ENCODE measurements at regions not wholly inside any gene's neighbourhood (a gene's known extent, or its start where the extent isn't known, plus 50 kb on each side); places are given as distances from the start of the nearest gene placed in this dataset.

- no peak for DNase-seq
These were observed 117.7 kb downstream of the GAS1 start for GRCh38 chr9:86829496-86830046.

DNA sequence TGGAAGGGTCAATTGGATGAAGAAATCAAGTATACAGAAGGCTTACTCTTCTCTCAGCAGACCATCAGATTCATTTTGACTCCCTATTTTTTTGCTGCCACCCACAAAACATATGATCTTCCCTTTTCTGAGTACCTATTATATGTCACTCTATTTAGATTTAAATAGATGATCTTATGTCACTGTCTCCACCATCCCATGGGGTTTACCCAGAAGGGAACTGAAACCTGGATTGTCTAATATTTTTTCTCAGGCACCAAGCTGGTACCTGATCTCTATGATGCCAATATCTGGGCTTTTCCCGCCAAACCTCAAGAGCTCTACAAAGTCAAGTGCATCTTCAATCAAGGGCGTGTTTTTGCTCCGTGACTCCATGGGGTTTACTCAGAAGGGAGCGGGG is 118.7 kb downstream of the GAS1 start:
- DNase-seq: no peak

GRCh38 chr9:86827893-86828292 is 119.4 kb downstream of the GAS1 start:
- no peak for DNase-seq

DNA sequence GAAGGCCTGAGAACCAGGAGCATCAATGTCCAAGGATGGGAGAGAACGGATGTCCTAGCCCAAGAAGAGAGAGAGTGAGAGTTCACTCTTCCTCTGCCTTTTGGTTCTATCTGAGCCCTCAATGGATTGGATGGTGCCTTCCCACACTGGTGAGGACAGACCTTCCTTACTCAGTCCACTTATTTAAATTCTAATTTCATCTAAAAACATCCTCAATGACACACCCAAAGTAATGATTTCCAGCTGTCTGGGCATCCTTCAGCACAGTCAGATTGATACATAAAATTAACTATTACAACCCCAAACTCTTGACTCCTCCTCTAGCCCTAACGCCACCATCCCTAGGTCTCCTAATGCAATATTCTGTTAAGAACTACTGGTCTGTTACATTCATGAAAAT is 122.0 kb downstream of the GAS1 start:
- DNase-seq: no peak

GRCh38 chr9:86822006-86822801 is 125.1 kb downstream of the GAS1 start:
- no peak for DNase-seq

DNA sequence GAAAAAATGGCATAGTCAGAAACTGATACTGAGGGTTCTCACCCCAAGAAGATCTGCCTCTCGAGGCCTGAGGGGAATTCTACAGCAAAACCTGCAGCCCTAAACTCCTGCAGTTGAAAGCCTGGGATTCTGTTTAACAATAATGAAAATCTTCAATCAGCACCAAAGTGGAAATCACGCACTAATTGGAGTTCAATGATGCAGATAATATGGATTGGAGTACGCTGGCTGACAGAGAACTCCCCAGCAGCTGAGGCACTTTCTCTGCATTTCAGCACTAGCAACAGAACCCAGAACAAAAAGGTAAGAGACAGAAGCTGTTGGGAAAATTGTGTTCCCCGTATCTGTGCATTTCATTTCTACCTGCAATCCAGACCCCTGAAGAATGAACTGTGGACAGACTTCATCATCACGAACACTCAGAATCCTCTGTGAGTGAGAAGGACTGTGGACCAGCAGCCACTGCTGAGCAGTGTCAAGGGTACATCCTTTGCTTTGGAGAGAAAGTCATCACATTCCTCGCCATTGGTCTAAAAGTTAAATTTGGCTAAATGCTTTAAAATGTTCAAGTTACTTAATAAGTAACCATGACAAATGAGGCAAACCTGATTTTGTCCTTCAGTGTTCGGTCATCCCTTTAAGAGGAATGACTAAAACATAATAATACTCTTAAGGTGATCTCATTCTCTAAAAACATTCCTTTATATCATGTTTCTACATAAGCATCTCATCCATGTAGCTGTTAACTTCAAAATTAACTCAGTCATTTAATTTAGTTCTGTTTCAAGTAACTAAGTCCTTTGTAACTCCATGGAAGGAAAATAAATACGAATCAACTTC is 126.1 kb downstream of the GAS1 start:
- DNase-seq: no peak

GRCh38 chr9:86819552-86819951 is 127.8 kb downstream of the GAS1 start:
- no peak for DNase-seq

DNA sequence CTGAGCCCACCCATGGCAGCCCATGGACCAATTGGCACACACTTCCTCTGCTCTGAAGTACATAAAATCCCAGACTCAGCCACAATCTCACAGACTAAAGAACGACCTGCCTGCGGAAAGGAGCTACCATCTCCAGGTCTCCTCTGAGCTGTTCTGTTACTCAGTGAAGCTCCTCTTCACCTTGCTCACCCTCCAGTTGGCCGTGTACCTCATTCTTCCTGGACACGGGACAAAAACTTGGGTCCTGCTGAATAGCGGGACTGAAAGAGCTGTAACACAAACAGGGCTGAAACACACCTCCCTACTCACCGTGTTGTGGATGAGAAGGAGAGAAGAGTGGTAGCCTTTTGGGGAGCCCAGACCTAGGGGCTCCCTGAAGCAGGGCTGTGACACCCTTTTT is 128.7 kb downstream of the GAS1 start:
- DNase-seq: no peak

DNA sequence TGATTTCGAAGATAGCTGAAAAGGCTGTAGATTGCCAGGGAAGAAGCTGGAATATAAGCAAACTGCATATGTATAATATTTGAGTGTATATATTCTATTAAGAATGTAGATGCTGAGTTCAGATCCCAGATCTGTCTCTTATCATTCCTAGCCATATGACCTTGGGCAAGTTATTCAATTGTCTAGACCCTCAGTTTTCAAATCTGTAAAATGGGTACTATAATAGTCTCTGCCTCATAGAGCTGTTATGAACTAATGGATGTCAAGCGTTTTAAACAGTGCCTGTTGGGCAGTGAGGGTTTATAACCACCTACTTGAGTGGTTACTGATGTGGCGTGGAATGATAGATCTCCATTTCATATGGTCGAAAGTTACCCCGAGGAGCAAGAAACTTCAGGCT is 130.4 kb downstream of the GAS1 start:
- DNase-seq: no peak

DNA sequence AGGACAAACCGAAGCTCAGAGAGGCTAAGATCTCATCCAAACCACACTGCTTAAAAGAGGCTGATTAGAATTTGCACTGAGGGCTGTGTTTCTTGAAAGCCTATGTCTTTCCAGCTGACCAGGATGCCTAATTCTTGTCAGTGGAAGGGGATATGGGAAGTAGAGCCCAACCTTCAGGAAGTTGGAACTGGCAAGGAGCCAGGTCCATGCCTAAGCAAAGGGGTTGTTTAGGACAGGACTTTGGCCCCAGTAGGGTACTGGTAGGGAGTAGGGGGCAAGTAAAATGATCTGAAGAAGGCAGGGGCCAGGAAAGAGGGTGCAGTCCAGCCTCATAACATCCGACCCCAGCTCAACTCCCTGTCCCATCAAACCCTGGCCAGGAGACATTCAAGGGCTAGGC is 130.9 kb downstream of the GAS1 start:
- DNase-seq: no peak

DNA sequence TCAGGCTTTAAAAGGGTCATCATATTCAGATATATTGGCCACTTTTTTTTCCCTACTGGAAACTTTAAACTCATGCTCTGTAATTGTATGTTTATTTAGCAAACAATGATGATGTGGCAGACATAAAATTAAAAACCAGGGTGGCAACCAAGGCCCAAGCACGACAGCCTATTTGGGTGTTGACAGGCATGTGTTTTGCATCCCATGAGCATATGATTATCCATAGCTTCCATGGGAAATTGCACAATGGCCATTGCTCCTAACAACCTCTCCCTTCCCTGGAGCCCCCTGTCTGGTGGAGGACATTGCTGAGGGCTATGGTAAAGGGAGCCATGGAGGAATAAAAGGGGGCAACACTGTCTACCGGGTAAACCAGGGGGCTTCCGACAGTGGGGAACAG is 134.7 kb downstream of the GAS1 start:
- DNase-seq: no peak

DNA sequence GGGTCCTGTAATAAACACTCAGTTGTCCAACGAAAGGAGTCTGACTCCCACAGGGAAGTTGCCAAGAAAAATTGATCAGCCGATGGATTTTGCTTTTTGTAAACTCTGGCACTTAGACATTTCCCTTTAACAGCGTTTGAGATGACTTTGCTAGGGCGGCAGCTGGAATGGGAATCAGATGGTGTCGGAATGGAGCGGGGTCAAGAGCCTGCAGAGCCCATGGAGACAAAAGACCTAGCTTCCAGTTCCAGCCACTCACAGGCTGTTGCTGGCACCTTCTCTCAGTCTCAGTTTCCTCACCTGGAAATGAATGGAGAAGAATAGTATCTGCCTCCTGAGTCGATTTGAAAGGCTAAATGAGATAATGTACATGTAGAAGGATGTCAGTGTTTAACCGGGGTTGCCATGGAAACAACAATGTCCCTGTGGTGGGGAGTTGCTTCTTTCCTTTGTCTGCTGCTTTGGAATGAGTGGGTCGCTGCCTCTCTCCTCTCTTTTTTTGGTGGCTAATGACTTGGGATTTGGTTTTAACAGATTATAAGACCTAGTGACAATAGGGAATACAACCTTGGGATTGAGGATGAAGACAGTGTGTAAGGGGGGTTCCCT is 137.4 kb downstream of the GAS1 start:
- no peak for DNase-seq

DNA sequence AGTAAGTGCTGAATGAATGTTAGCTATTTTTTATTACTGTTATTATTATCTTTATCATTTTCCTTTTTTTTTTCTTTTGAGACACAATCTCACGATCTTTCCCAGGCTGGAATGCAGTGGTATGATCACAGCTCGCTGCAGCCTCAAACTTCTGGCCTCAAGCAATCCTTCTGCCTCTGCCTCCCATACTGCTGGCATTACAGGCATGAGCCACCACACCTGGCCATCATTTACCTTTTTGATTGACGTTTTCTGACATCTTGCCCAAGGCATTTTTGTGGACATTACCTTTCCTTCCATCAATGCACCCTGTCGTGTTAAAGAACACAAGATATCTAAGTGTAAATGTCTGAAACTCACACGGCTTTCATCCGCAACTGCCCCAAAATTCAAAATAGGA is 138.2 kb downstream of the GAS1 start:
- no peak for DNase-seq

- DNase-seq: no peak
These were observed 139.8 kb downstream of the GAS1 start for GRCh38 chr9:86807367-86807976.

GRCh38 chr9:86804011-86804410 is 143.3 kb downstream of the GAS1 start:
- DNase-seq: no peak

- no peak for DNase-seq
These were observed 144.2 kb downstream of the GAS1 start for GRCh38 chr9:86802900-86803673.

GRCh38 chr9:86801246-86801645 is 146.1 kb downstream of the GAS1 start:
- DNase-seq: no peak

- no peak for DNase-seq
These were observed 146.6 kb downstream of the GAS1 start for GRCh38 chr9:86800681-86801080.

- DNase-seq: no peak
These were observed 148.3 kb downstream of the GAS1 start for GRCh38 chr9:86798966-86799365.

- DNase-seq: no peak
These were observed 150.6 kb downstream of the GAS1 start for GRCh38 chr9:86796666-86797065.

GRCh38 chr9:86795823-86796553 is 151.3 kb downstream of the GAS1 start:
- DNase-seq: peak; percentile 57

DNA sequence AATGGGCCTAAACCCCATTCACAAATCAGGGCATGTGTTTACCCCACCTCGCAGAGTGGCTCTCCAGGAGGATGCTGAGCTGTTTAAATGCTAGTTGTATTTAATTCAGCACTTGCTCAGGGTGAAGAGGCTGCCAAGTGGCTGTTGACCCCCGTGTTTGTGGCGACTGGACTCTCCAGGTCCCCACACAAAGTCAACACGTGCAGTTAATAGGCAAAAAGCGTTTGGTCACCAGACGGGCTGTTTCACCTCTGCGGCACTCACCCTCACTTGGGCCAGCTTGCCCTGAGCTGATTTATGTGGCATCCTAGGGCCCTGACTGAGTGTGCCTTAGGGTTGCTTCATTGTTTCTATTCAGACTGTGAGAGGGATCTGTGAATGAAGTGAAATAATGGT is 152.3 kb downstream of the GAS1 start:
- no peak for DNase-seq
